GM23248 (cell line): ENCODE measurements at regions not wholly inside any gene's neighbourhood (a gene's known extent, or its start where the extent isn't known, plus 50 kb on each side); places are given as distances from the start of the nearest gene placed in this dataset.

Source experiments
- EZH2 ChIP-seq: fragments of 200-600 bp; sonication (generic); IDR thresholded peaks from 2 replicates; pipeline ENCODE4 v1.6.1; 2018; ENCODE audit warnings: antibody characterized with exemption, mild to moderate bottlenecking; ENCODE audit not compliant: insufficient read depth, poor library complexity, severe bottlenecking
- EZH2phosphoT487 ChIP-seq: fragments of 200-600 bp; sonication (generic); IDR thresholded peaks from 2 replicates; pipeline ENCODE4 v1.6.1; 2018; ENCODE audit warnings: antibody characterized with exemption, moderate library complexity, mild to moderate bottlenecking, low read depth; ENCODE audit not compliant: insufficient read depth

DNA sequence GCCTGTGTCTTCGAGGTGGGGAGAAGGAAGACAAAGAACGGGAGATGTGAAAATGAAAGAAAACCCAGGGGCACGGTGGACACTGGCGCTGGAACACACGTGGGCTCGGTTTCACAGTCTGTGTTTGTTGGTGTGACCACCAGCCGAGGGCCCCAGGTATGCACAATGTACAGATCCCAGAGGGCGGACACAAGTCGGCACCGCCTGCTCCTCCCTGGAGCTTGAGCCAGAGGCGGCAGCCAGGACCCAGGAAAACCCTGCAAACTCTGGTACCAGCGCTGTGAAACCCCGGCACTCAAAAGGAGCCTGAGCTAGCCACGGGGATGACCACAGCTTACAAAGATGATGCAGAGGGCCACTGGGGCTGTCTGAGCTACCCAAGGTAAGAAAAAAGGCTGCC lies 105.0 kb downstream of the SHANK2 start:
- no peak for TF ChIP-seq EZH2
- no peak for TF ChIP-seq EZH2phosphoT487
